Tibial nerve (tissue), 4 donors: ENCODE measurements at regions not wholly inside any gene's neighbourhood (a gene's known extent, or its start where the extent isn't known, plus 50 kb on each side); places are given as distances from the start of the nearest gene placed in this dataset.

ENCODE experiments used
- CTCF ChIP-seq, 5 experiments: fragments of 200-600 bp in 3 of 5; fragments of 450-650 bp in 2 of 5; sonication (generic) in 3 of 5; IDR thresholded peaks; one replicate each; pipeline ENCODE4 v1.5.1; 2016 to 2019; ENCODE audit warnings: antibody characterized with exemption in 5 of 5, mild to moderate bottlenecking in 3 of 5, moderate library complexity in 2 of 5
- EP300 ChIP-seq, 2 donors: sonication (generic); formaldehyde crosslinking; IDR thresholded peaks; one replicate each; pipeline ENCODE4 v1.6.1; 2017; ENCODE audit warnings: antibody characterized with exemption in 2 of 2, mild to moderate bottlenecking in 1 of 2
- POLR2A ChIP-seq, 2 donors: fragments of 450-650 bp; IDR thresholded peaks; one replicate each; pipeline ENCODE4 v1.6.1; 2017; ENCODE audit warnings: antibody characterized with exemption in 2 of 2, mild to moderate bottlenecking in 2 of 2, moderate library complexity in 2 of 2

GRCh38 chr4:92189146-92189545 is 114.6 kb upstream of the GRID2 start:
- no peak for TF ChIP-seq CTCF (IDR thresholded peaks at IDR 0.05)
- TF ChIP-seq POLR2A (IDR thresholded peaks at IDR 0.05) = no peak
- no peak for TF ChIP-seq EP300 (IDR thresholded peaks at IDR 0.05)
